Upper lobe of right lung (tissue), 1 donor: ENCODE measurements at regions not wholly inside any gene's neighbourhood (a gene's known extent, or its start where the extent isn't known, plus 50 kb on each side); places are given as distances from the start of the nearest gene placed in this dataset.

Source experiments
- ATAC-seq: fragments of 200-7000 bp; cut with Tn5 transposase; one replicate; pipeline ENCODE4 v1.9.1; 2020; ENCODE audit warnings: mild to moderate bottlenecking, moderate library complexity
- DNase-seq: peaks from one replicate; pipeline ENCODE4 v3.0.0-alpha.2; 2020
- H3K27ac ChIP-seq: fragments of 200-600 bp; one replicate; pipeline ENCODE4 v1.8.0; 2022
- H3K27me3 ChIP-seq: fragments of 200-600 bp; one replicate; pipeline ENCODE4 v1.8.0; 2022; ENCODE audit warnings: mild to moderate bottlenecking
- H3K36me3 ChIP-seq: fragments of 200-600 bp; one replicate; pipeline ENCODE4 v1.8.0; 2022
- H3K4me1 ChIP-seq: fragments of 200-600 bp; one replicate; pipeline ENCODE4 v1.8.0; 2022
- H3K4me3 ChIP-seq: fragments of 200-600 bp; one replicate; pipeline ENCODE4 v1.8.0; 2022; ENCODE audit warnings: mild to moderate bottlenecking
- H3K9me3 ChIP-seq: fragments of 200-600 bp; one replicate; pipeline ENCODE4 v1.8.0; 2022
- CTCF ChIP-seq: fragments of 200-600 bp; IDR thresholded peaks from one replicate; pipeline ENCODE4 v1.8.0; 2022; ENCODE audit warnings: antibody characterized with exemption
- intact Hi-C: fragments of 100-400 bp; cut with DNase I; formaldehyde crosslinking; loops from one replicate; pipeline ENCODE4 v1.11.0; 2022
- donor health status: DM: no; HTN: yes; CAD: no; lungs with severe emphysema.

DNA sequence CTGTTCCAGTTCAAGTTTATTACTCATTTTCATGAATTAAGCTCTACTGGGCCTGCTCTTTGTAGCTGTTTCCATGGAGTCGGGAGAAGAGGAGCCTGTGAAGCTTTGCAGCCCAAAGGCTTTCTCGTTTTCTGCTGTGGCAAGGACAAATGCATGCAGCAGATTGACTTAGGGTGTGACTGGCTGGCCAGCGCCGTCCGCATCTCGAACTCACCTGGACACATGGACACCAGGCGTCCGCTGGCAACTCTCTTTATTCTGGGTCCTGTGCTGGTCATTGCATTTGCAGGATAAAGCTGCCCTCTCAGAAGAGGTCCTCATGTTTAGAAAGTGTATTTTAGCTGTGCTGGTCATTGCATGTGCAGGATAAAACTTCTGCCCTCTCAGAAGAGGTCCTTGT is 350.4 kb downstream of the TMEM121 start:
- no peaks in the 10 kb centered on the region for H3K36me3 ChIP-seq
- ATAC-seq: no peak
- no peaks in the 10 kb centered on the region for H3K4me1 ChIP-seq
- no peak overlapping the region for H3K4me3 ChIP-seq
- H3K9me3 ChIP-seq: no peaks in the 10 kb centered on the region
- DNase-seq: no peak
- peaks cover 6% of the 10 kb centered on the region for H3K27me3 ChIP-seq
- no peak for TF ChIP-seq CTCF
- intact Hi-C loops: no loop called here
- H3K27ac ChIP-seq: no peak overlapping the region

- Histone ChIP-seq H3K27ac (no peak overlapping the region), H3K27me3 (peaks cover 6% of the 10 kb centered on the region), H3K9me3 (no peaks in the 10 kb centered on the region), H3K4me1 (no peaks in the 10 kb centered on the region), H3K4me3 (no peak overlapping the region), H3K36me3 (no peaks in the 10 kb centered on the region)
- TF ChIP-seq CTCF: no peak
- DNase-seq: no peak
- intact Hi-C loops: no loop called here
- no peak for ATAC-seq
Measured at GRCh38 chr14:105877645-105878044, 351.3 kb downstream of the TMEM121 start.

DNA sequence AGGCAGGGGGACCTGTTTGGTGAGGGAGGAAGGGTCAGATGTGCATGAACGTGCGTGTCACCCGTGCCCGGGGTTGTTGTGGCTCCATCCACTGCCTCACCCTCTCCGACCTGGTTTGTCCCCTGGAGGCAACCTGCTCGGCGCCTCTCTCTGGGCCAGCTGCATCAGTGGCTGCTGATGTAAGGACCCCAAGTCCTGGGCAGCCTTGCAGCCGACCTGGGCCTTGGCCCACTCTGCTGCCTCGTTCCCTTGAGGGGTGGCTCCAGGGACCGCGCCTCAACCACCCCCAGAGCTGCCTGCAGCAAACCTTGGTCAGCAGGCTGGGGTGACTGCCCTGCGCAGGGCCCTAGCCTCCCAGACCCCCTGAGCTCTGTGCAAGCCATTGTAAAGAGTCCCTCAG is 351.7 kb downstream of the TMEM121 start:
- H3K4me3 ChIP-seq: no peak overlapping the region
- H3K27ac ChIP-seq: no peak overlapping the region
- intact Hi-C loops: no loop called here
- no peak for ATAC-seq
- no peaks in the 10 kb centered on the region for H3K9me3 ChIP-seq
- H3K27me3 ChIP-seq: peaks cover 6% of the 10 kb centered on the region
- DNase-seq: peak; percentile 52
- no peaks in the 10 kb centered on the region for H3K36me3 ChIP-seq
- no peak for TF ChIP-seq CTCF
- no peaks in the 10 kb centered on the region for H3K4me1 ChIP-seq

- H3K36me3 ChIP-seq: no peaks in the 10 kb centered on the region
- no peaks in the 10 kb centered on the region for H3K4me1 ChIP-seq
- TF ChIP-seq CTCF: no peak
- intact Hi-C loops: no loop called here
- H3K27me3 ChIP-seq: peaks cover 6% of the 10 kb centered on the region
- ATAC-seq (no peak), DNase-seq (peak; percentile 52)
- no peak overlapping the region for H3K27ac ChIP-seq
- no peaks in the 10 kb centered on the region for H3K9me3 ChIP-seq
- no peak overlapping the region for H3K4me3 ChIP-seq
Measured at GRCh38 chr14:105878554-105878953, 352.2 kb downstream of the TMEM121 start.

DNA sequence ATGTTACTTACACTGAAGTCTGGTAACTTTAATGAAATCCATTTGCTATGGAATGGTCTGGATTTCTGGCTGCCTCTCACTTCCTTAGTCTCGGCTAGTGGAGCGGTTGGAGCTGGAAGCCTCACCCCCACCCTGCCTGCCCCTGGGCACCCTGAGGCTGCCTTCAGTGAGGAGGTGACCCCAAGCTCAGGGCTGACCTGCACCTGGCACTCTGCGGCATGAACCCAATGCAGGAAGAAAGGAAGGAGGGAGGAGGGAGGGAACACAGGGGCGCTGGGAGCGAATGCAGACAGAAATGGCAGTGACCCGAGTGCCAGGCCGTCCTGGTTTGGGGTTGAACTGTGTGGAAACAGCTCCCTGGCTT is 353.1 kb downstream of the TMEM121 start:
- Histone ChIP-seq H3K4me3 (no peak overlapping the region), H3K9me3 (no peaks in the 10 kb centered on the region), H3K27me3 (peaks cover 6% of the 10 kb centered on the region), H3K4me1 (no peaks in the 10 kb centered on the region), H3K27ac (no peak overlapping the region), H3K36me3 (no peaks in the 10 kb centered on the region)
- TF ChIP-seq CTCF: no peak
- intact Hi-C loops: no loop called here
- ATAC-seq (no peak), DNase-seq (peak; percentile 59)

- Histone ChIP-seq H3K9me3 (no peaks in the 10 kb centered on the region), H3K4me1 (no peaks in the 10 kb centered on the region), H3K27me3 (peaks cover 6% of the 10 kb centered on the region), H3K36me3 (no peaks in the 10 kb centered on the region), H3K4me3 (no peak overlapping the region), H3K27ac (no peak overlapping the region)
- peak; percentile 54 for DNase-seq
- no peak for ATAC-seq
- intact Hi-C loops: no loop called here
- TF ChIP-seq CTCF: no peak
Measured at GRCh38 chr14:105879867-105880561, 353.6 kb downstream of the TMEM121 start.
